ENCODE measurements at regions not wholly inside any gene's neighbourhood (a gene's known extent, or its start where the extent isn't known, plus 50 kb on each side); places are given as distances from the start of the nearest gene placed in this dataset.

DNA sequence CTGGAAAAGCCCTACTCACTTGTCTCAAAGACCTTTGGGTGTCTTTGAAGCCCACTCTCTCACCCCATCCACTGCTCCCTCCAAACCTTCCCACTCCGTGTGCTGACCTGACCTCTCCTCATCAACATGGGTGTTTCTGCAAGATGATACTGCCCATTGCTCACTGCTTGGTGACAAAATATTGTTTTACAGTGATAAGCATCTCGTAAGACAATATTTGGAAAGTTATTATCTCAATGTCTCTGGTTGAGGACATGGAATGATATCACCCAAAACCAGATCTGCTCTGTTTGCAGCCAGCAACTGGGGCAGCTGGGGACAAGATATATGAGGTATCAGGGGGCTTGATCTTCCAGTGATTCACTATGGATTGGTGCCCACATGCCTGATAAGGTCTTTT is 195.8 kb downstream of the SALL1 start:
- H3K9me3 ChIP-seq (ENCODE audit: control insufficient read depth, low read length), result no peaks in the 10 kb centered on the region
- no peak for DNase-seq (ENCODE audit: low read depth)
- peaks cover 25% of the 10 kb centered on the region for H3K27me3 ChIP-seq (replicated peaks; ENCODE audit: control insufficient read depth, insufficient read depth, low read length)
- no peak overlapping the region for H3K9ac ChIP-seq (ENCODE audit: low read length)
- H3K4me3 ChIP-seq (ENCODE audit: low read length), result no peak overlapping the region
- H3K36me3 ChIP-seq (ENCODE audit: control insufficient read depth, insufficient read depth, low read length, severe bottlenecking), result no peaks in the 10 kb centered on the region
- no peaks in the 10 kb centered on the region for H3K4me1 ChIP-seq (ENCODE audit: control insufficient read depth, insufficient read depth, low read length)

- Histone ChIP-seq H3K4me3 (ENCODE audit: low read length) (no peak overlapping the region), H3K9ac (ENCODE audit: low read length) (no peak overlapping the region), H3K36me3 (ENCODE audit: control insufficient read depth, insufficient read depth, low read length, severe bottlenecking) (no peaks in the 10 kb centered on the region), H3K4me1 (ENCODE audit: control insufficient read depth, insufficient read depth, low read length) (no peaks in the 10 kb centered on the region), H3K9me3 (ENCODE audit: control insufficient read depth, low read length) (no peaks in the 10 kb centered on the region), H3K27me3 (replicated peaks; ENCODE audit: control insufficient read depth, insufficient read depth, low read length) (peaks cover 25% of the 10 kb centered on the region)
- no peak for DNase-seq (ENCODE audit: low read depth)
Measured at GRCh38 chr16:50954469-50954868, 196.6 kb downstream of the SALL1 start.

DNA sequence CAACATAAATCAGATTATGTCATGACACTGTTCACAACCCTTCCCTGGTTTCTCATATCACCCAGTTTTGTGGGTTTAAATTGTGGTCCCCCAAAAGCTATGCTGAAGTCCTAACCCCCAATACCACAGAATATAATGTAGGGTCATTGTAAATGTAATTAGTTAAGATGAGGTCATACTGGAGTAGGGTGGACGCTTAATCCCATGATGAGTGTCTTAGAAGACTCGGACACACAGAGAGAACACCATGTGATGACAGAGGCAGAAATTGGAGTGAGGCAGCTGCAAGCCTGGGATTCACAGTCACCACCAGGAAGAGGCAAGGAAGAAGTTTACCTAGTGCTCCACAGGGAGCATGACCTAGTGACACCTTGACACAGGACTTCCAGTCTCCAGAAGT is 197.8 kb downstream of the SALL1 start:
- no peak for DNase-seq (ENCODE audit: low read depth)
- Histone ChIP-seq H3K9ac (ENCODE audit: low read length) (no peak overlapping the region), H3K27me3 (replicated peaks; ENCODE audit: control insufficient read depth, insufficient read depth, low read length) (peaks cover 25% of the 10 kb centered on the region), H3K4me3 (ENCODE audit: low read length) (no peak overlapping the region), H3K4me1 (ENCODE audit: control insufficient read depth, insufficient read depth, low read length) (no peaks in the 10 kb centered on the region), H3K36me3 (ENCODE audit: control insufficient read depth, insufficient read depth, low read length, severe bottlenecking) (no peaks in the 10 kb centered on the region), H3K9me3 (ENCODE audit: control insufficient read depth, low read length) (no peaks in the 10 kb centered on the region)

GRCh38 chr16:50950955-50951354 is 200.1 kb downstream of the SALL1 start:
- DNase-seq (ENCODE audit: low read depth), result no peak
- H3K9ac ChIP-seq (ENCODE audit: low read length), result no peak overlapping the region
- no peaks in the 10 kb centered on the region for H3K4me1 ChIP-seq (ENCODE audit: control insufficient read depth, insufficient read depth, low read length)
- H3K36me3 ChIP-seq (ENCODE audit: control insufficient read depth, insufficient read depth, low read length, severe bottlenecking), result no peaks in the 10 kb centered on the region
- no peak overlapping the region for H3K4me3 ChIP-seq (ENCODE audit: low read length)
- H3K27me3 ChIP-seq (replicated peaks; ENCODE audit: control insufficient read depth, insufficient read depth, low read length), result peaks cover 21% of the 10 kb centered on the region
- no peaks in the 10 kb centered on the region for H3K9me3 ChIP-seq (ENCODE audit: control insufficient read depth, low read length)

GRCh38 chr16:50948268-50948930 is 202.7 kb downstream of the SALL1 start:
- no peaks in the 10 kb centered on the region for H3K9me3 ChIP-seq (ENCODE audit: control insufficient read depth, low read length)
- no peak for DNase-seq (ENCODE audit: low read depth)
- H3K36me3 ChIP-seq (ENCODE audit: control insufficient read depth, insufficient read depth, low read length, severe bottlenecking), result no peaks in the 10 kb centered on the region
- H3K9ac ChIP-seq (ENCODE audit: low read length), result no peak overlapping the region
- peaks cover 9% of the 10 kb centered on the region for H3K27me3 ChIP-seq (replicated peaks; ENCODE audit: control insufficient read depth, insufficient read depth, low read length)
- H3K4me3 ChIP-seq (ENCODE audit: low read length), result no peak overlapping the region
- H3K4me1 ChIP-seq (ENCODE audit: control insufficient read depth, insufficient read depth, low read length), result peaks cover 15% of the 10 kb centered on the region

DNA sequence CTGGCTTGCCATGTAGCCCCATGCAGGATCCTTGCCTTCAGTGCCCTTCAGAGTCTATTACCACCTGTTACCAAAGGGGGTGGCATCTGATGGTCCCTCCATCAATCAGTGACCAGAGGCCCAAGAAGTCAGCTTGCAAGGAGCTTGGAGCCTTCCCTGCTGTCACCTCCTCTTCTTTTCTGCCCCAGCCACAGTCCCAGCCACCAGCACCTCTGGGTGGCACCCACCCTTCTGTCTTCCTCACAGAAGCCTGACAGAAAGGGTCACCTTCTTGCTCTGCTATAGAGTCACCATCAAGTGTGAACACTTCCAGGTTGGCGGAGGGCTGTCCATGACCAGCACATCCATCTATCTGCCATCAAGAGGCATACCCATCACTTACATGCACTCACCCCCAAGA is 203.2 kb downstream of the SALL1 start:
- peaks cover 15% of the 10 kb centered on the region for H3K4me1 ChIP-seq (ENCODE audit: control insufficient read depth, insufficient read depth, low read length)
- no peaks in the 10 kb centered on the region for H3K36me3 ChIP-seq (ENCODE audit: control insufficient read depth, insufficient read depth, low read length, severe bottlenecking)
- H3K4me3 ChIP-seq (ENCODE audit: low read length), result no peak overlapping the region
- peaks cover 3% of the 10 kb centered on the region for H3K27me3 ChIP-seq (replicated peaks; ENCODE audit: control insufficient read depth, insufficient read depth, low read length)
- no peak for DNase-seq (ENCODE audit: low read depth)
- no peak overlapping the region for H3K9ac ChIP-seq (ENCODE audit: low read length)
- no peaks in the 10 kb centered on the region for H3K9me3 ChIP-seq (ENCODE audit: control insufficient read depth, low read length)

DNA sequence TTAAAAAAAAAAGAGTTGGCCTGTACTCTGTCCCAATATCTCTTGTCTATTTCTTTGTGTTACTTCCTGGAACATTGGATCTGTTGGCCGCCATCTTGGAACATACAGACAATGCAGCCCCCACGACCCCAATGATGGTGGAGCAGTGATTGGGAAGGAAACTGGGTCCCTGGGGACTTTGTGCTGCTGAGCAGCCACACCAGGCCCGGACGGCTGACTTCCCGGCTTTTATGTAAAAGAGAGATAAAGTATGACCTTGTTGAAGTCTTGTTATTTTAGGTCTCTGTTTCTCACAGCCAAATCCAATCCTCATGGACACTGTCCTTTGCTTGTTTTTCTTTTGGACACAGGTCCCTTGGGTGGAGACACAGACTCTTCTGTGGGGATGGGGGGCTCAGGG is 204.5 kb downstream of the SALL1 start:
- no peak overlapping the region for H3K4me3 ChIP-seq (ENCODE audit: low read length)

GRCh38 chr16:50946098-50946497 is 204.2 kb downstream of the CYLD start:
- H3K4me3 ChIP-seq (ENCODE audit: low read length), result no peak overlapping the region
- peaks cover 15% of the 10 kb centered on the region for H3K4me1 ChIP-seq (ENCODE audit: control insufficient read depth, insufficient read depth, low read length)
- H3K36me3 ChIP-seq (ENCODE audit: control insufficient read depth, insufficient read depth, low read length, severe bottlenecking), result no peaks in the 10 kb centered on the region
- no peak for DNase-seq (ENCODE audit: low read depth)
- no peak overlapping the region for H3K9ac ChIP-seq (ENCODE audit: low read length)
- H3K27me3 ChIP-seq (replicated peaks; ENCODE audit: control insufficient read depth, insufficient read depth, low read length), result no peaks in the 10 kb centered on the region
- no peaks in the 10 kb centered on the region for H3K9me3 ChIP-seq (ENCODE audit: control insufficient read depth, low read length)

More for the DNA sequence above, 204.5 kb downstream of the SALL1 start:
- Histone ChIP-seq H3K36me3 (ENCODE audit: control insufficient read depth, insufficient read depth, low read length, severe bottlenecking) (no peaks in the 10 kb centered on the region), H3K9me3 (ENCODE audit: control insufficient read depth, low read length) (no peaks in the 10 kb centered on the region), H3K9ac (ENCODE audit: low read length) (no peak overlapping the region), H3K27me3 (replicated peaks; ENCODE audit: control insufficient read depth, insufficient read depth, low read length) (no peaks in the 10 kb centered on the region), H3K4me1 (ENCODE audit: control insufficient read depth, insufficient read depth, low read length) (peaks cover 15% of the 10 kb centered on the region)
- DNase-seq (ENCODE audit: low read depth), result no peak

DNA sequence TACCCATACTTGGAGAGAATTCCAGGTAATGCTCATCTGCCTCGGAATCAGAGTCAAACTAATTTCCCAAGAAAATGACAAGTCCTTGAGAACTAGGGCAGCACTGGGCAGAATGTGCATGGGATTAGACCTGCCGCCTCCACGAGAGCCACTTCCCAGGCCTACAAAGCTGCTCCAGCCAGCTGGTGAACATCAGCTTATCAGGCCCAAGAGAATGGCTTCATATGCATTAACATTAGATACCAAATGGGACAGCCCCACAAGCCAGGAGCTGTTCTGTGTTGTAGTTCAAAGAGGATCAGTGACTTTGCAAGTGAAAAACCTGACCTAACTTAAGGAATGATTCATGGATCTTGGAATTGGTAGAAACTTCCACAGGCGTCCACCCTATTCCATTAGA is 203.3 kb downstream of the CYLD start:
- DNase-seq (ENCODE audit: low read depth), result no peak
- no peaks in the 10 kb centered on the region for H3K9me3 ChIP-seq (ENCODE audit: control insufficient read depth, low read length)
- peaks cover 15% of the 10 kb centered on the region for H3K4me1 ChIP-seq (ENCODE audit: control insufficient read depth, insufficient read depth, low read length)
- no peaks in the 10 kb centered on the region for H3K36me3 ChIP-seq (ENCODE audit: control insufficient read depth, insufficient read depth, low read length, severe bottlenecking)
- peaks cover 1% of the 10 kb centered on the region for H3K27me3 ChIP-seq (replicated peaks; ENCODE audit: control insufficient read depth, insufficient read depth, low read length)
- no peak overlapping the region for H3K9ac ChIP-seq (ENCODE audit: low read length)
- H3K4me3 ChIP-seq (ENCODE audit: low read length), result no peak overlapping the region

DNA sequence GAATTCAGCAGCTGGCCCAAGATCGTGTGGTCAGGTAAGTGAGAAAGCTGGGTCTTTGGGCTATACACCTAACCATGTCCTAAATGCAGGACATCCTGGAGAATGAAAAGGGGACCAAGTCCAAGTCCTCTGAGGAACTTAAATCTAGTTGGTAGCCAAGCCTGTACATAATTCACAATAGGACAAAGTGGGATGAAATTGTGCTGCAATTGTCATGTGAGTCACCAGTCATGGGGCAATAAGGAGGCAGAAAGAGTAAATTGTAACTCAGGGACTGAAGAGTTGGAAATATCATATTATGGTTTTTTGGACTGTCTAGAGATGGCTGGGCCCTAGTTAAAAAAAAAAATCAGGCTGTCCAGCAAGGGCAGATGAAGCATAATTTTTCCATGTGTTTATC is 202.6 kb downstream of the CYLD start:
- Histone ChIP-seq H3K9ac (ENCODE audit: low read length) (no peak overlapping the region), H3K4me1 (ENCODE audit: control insufficient read depth, insufficient read depth, low read length) (peaks cover 15% of the 10 kb centered on the region)
- no peak for DNase-seq (ENCODE audit: low read depth)

DNA sequence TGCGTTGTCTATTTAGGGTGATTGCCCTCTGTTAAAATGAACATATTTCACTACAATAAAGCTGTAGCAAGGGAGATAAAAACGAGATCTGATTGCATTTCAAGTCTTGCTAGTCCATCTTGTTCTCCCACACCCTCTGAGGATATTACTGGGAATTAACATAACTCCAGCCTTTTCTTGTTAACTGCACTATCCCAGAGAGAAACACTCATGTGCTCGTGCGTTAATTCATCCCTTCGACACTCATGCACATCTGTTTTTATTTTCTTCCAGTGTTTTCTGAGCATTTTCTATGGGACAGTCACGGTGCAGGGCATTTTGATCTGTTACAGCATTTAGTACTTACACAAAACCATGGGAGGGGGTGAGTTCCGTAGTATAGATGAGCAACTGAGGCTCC is 202.1 kb downstream of the CYLD start:
- H3K4me1 ChIP-seq (ENCODE audit: control insufficient read depth, insufficient read depth, low read length), result peaks cover 15% of the 10 kb centered on the region
- H3K36me3 ChIP-seq (ENCODE audit: control insufficient read depth, insufficient read depth, low read length, severe bottlenecking), result no peaks in the 10 kb centered on the region
- H3K4me3 ChIP-seq (ENCODE audit: low read length), result no peak overlapping the region
- DNase-seq (ENCODE audit: low read depth), result no peak
- no peaks in the 10 kb centered on the region for H3K9me3 ChIP-seq (ENCODE audit: control insufficient read depth, low read length)
- no peak overlapping the region for H3K9ac ChIP-seq (ENCODE audit: low read length)
- H3K27me3 ChIP-seq (replicated peaks; ENCODE audit: control insufficient read depth, insufficient read depth, low read length), result peaks cover 5% of the 10 kb centered on the region

More for the DNA sequence above, 202.6 kb downstream of the CYLD start:
- Histone ChIP-seq H3K36me3 (ENCODE audit: control insufficient read depth, insufficient read depth, low read length, severe bottlenecking) (no peaks in the 10 kb centered on the region), H3K27me3 (replicated peaks; ENCODE audit: control insufficient read depth, insufficient read depth, low read length) (peaks cover 5% of the 10 kb centered on the region), H3K4me3 (ENCODE audit: low read length) (no peak overlapping the region), H3K9me3 (ENCODE audit: control insufficient read depth, low read length) (no peaks in the 10 kb centered on the region)

GRCh38 chr16:50942143-50942542 is 200.3 kb downstream of the CYLD start:
- H3K36me3 ChIP-seq (ENCODE audit: control insufficient read depth, insufficient read depth, low read length, severe bottlenecking), result no peaks in the 10 kb centered on the region
- H3K4me3 ChIP-seq (ENCODE audit: low read length), result no peak overlapping the region
- DNase-seq (ENCODE audit: low read depth), result no peak
- peaks cover 5% of the 10 kb centered on the region for H3K27me3 ChIP-seq (replicated peaks; ENCODE audit: control insufficient read depth, insufficient read depth, low read length)
- H3K9me3 ChIP-seq (ENCODE audit: control insufficient read depth, low read length), result no peaks in the 10 kb centered on the region
- H3K4me1 ChIP-seq (ENCODE audit: control insufficient read depth, insufficient read depth, low read length), result peaks cover 15% of the 10 kb centered on the region
- no peak overlapping the region for H3K9ac ChIP-seq (ENCODE audit: low read length)
